Neutrophil (primary cell): ENCODE measurements at regions not wholly inside any gene's neighbourhood (a gene's known extent, or its start where the extent isn't known, plus 50 kb on each side); places are given as distances from the start of the nearest gene placed in this dataset.

ENCODE experiments used
- H3K27ac ChIP-seq: fragments of 200-600 bp; sonication (generic); 2 replicates; pipeline ENCODE4 v1.5.1; 2016; ENCODE audit warnings: mild to moderate bottlenecking, moderate library complexity
- H3K27me3 ChIP-seq: fragments of 200-600 bp; sonication (generic); 2 replicates; pipeline ENCODE4 v1.6.0; 2016; ENCODE audit warnings: mild to moderate bottlenecking
- H3K36me3 ChIP-seq: fragments of 200-600 bp; sonication (generic); 2 replicates; pipeline ENCODE4 v1.5.1; 2017
- H3K4me1 ChIP-seq, 2 experiments: fragments of 200-600 bp in 1 of 2; sonication (generic) in 1 of 2; 1 replicate in 1 of 2; 2 replicates in 1 of 2; pipeline versions ENCODE4 v1.5.1 to v1.6.1; 2013 to 2016; ENCODE audit warnings: low read depth in 1 of 2, low read length in 1 of 2, mild to moderate bottlenecking in 1 of 2, moderate library complexity in 1 of 2; ENCODE audit not compliant: control insufficient read depth in 1 of 2, insufficient read depth in 1 of 2
- H3K4me3 ChIP-seq, 2 experiments: fragments of 200-600 bp in 1 of 2; sonication (generic) in 1 of 2; 1 replicate in 1 of 2; 2 replicates in 1 of 2; pipeline ENCODE4 v1.5.1; 2013 to 2016; ENCODE audit warnings: low read depth in 1 of 2, low read length in 1 of 2, mild to moderate bottlenecking in 1 of 2, moderate library complexity in 1 of 2
- H3K9me3 ChIP-seq: fragments of 200-600 bp; sonication (generic); 2 replicates; pipeline ENCODE4 v1.5.1; 2016
- TF ChIP-seq, protein P1 (sequence below): fragments of 200-600 bp; sonication (generic); IDR thresholded peaks from 2 replicates; pipeline ENCODE4 v1.5.1; 2016; ENCODE audit warnings: antibody characterized with exemption

- Histone ChIP-seq H3K4me1 (no peaks in the 10 kb centered on the region), H3K27ac (no peak overlapping the region), H3K27me3 (no peaks in the 10 kb centered on the region), H3K9me3 (no peaks in the 10 kb centered on the region), H3K36me3 (no peaks in the 10 kb centered on the region), H3K4me3 (no peak overlapping the region)
- TF ChIP-seq, protein P1, sequence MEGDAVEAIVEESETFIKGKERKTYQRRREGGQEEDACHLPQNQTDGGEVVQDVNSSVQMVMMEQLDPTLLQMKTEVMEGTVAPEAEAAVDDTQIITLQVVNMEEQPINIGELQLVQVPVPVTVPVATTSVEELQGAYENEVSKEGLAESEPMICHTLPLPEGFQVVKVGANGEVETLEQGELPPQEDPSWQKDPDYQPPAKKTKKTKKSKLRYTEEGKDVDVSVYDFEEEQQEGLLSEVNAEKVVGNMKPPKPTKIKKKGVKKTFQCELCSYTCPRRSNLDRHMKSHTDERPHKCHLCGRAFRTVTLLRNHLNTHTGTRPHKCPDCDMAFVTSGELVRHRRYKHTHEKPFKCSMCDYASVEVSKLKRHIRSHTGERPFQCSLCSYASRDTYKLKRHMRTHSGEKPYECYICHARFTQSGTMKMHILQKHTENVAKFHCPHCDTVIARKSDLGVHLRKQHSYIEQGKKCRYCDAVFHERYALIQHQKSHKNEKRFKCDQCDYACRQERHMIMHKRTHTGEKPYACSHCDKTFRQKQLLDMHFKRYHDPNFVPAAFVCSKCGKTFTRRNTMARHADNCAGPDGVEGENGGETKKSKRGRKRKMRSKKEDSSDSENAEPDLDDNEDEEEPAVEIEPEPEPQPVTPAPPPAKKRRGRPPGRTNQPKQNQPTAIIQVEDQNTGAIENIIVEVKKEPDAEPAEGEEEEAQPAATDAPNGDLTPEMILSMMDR = no peak
Measured at GRCh38 chr20:57794036-57794435, 84.2 kb upstream of the PMEPA1 start.

DNA sequence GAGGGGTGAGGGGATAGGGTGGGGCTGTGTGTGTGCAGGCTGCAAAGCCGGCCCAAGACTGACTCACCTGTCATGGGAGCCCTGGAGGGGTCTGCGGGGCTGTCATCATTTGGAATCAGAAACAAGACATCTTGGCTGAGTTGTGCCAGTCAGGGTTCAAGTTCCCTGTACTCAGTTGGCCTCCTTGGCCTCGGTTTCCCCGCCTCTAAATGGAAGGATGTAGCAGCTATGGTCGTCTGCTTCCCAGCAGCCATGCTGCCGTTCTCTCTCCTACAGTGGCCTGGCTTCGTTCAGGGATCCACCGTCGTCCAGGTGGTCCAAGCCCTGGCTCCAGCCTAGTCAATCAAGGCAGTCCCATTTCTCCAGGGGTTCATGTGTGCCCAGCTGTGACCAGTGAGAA, 83.6 kb upstream of the PMEPA1 start:
- Histone ChIP-seq H3K27ac (no peak overlapping the region), H3K9me3 (no peaks in the 10 kb centered on the region), H3K36me3 (no peaks in the 10 kb centered on the region), H3K4me1 (no peaks in the 10 kb centered on the region), H3K27me3 (no peaks in the 10 kb centered on the region), H3K4me3 (no peak overlapping the region)
- TF ChIP-seq, protein P1 = no peak

GRCh38 chr20:57792386-57793080, 82.7 kb upstream of the PMEPA1 start:
- H3K27ac ChIP-seq = no peak overlapping the region
- H3K27me3 ChIP-seq = no peaks in the 10 kb centered on the region
- TF ChIP-seq, protein P1 = no peak
- no peaks in the 10 kb centered on the region for H3K9me3 ChIP-seq
- no peak overlapping the region for H3K4me3 ChIP-seq
- H3K4me1 ChIP-seq = no peaks in the 10 kb centered on the region
- no peaks in the 10 kb centered on the region for H3K36me3 ChIP-seq

GRCh38 chr20:57791966-57792365, 82.2 kb upstream of the PMEPA1 start:
- Histone ChIP-seq H3K4me1 (no peaks in the 10 kb centered on the region), H3K27me3 (no peaks in the 10 kb centered on the region), H3K27ac (no peak overlapping the region), H3K9me3 (no peaks in the 10 kb centered on the region), H3K4me3 (no peak overlapping the region), H3K36me3 (no peaks in the 10 kb centered on the region)
- TF ChIP-seq, protein P1 = no peak

DNA sequence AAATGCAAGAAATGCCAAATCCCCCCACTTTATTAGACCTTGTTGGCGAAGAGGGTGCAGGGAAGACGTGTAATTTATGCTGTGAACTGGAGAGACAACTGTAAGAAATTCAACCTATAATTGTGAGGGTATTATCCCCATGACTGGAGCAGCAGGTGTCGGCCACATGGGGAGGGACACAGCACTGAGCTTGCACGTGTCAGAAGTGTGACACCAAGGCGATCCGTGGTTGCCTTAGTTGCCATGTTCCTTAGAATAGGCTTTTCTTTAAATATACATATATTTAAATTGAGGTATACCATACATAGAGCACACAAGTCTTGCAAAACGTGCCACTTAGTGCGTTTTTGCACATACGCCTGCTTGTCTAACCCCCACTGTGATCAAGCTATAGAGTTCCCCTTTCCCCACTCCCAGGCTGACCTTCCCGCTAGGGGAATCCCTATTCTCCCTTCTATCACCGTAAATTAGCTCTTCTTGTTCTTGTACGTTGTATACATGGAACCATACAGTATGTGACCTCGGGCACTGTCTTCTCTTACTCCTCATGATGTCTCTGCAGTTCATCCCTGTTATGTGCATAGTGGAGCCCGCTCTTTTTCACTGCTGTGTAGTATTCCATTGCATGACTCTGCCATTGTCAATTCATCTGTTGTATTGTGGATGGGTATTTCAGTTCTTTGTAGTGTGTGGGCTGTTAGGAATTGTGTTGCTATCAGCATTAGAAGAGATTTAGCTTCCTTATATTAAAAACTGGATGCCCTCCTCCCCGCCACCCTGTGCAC, 81.6 kb upstream of the PMEPA1 start:
- H3K9me3 ChIP-seq = no peaks in the 10 kb centered on the region
- H3K27me3 ChIP-seq = no peaks in the 10 kb centered on the region
- H3K36me3 ChIP-seq = no peaks in the 10 kb centered on the region
- no peak overlapping the region for H3K4me3 ChIP-seq
- no peaks in the 10 kb centered on the region for H3K4me1 ChIP-seq
- H3K27ac ChIP-seq = no peak overlapping the region
- TF ChIP-seq, protein P1 = no peak
